WTC11 (cell line): ENCODE measurements at regions not wholly inside any gene's neighbourhood (a gene's known extent, or its start where the extent isn't known, plus 50 kb on each side); places are given as distances from the start of the nearest gene placed in this dataset.

Experiments
- ATAC-seq: fragments of 200-7000 bp; cut with Tn5 transposase; 2 replicates; pipeline ENCODE4 v1.10.0; 2021; ENCODE audit warnings: mild to moderate bottlenecking, moderate library complexity
- CTCF ChIA-PET: fragments of 300-600 bp; sonication (Branson Sonifier 250); formaldehyde crosslinking; loops from one replicate; lab custom pipeline; 2021; ENCODE audit warnings: antibody characterized with exemption; lab: Charles Lee
- POLR2A ChIA-PET: fragments of 350-600 bp; sonication (Branson Sonifier 250); formaldehyde crosslinking; loops from one replicate; lab custom pipeline; 2021; ENCODE audit warnings: antibody characterized with exemption; lab: Charles Lee
- DNase-seq: peaks from one replicate; pipeline ENCODE4 v3.0.0; 2021; ENCODE audit warnings: low spot score
- H3K27ac Mint-ChIP-seq: 2 replicates; pipeline ENCODE4 v1.8.0; 2021; ENCODE audit warnings: mixed read lengths
- H3K27me3 Mint-ChIP-seq: 2 replicates; pipeline ENCODE4 v1.8.0; 2021; ENCODE audit warnings: low read depth, mild to moderate bottlenecking, moderate library complexity, mixed read lengths
- H3K36me3 Mint-ChIP-seq: 2 replicates; pipeline ENCODE4 v1.8.0; 2021; ENCODE audit warnings: mixed read lengths
- H3K4me1 Mint-ChIP-seq: 2 replicates; pipeline ENCODE4 v1.8.0; 2022; ENCODE audit warnings: mixed read lengths
- H3K4me3 Mint-ChIP-seq: 2 replicates; pipeline ENCODE4 v1.8.0; 2021; ENCODE audit warnings: mild to moderate bottlenecking, moderate library complexity, mixed read lengths
- H3K9me3 Mint-ChIP-seq: 2 replicates; pipeline ENCODE4 v1.8.0; 2021; ENCODE audit warnings: mixed read lengths
- ATF6 ChIP-seq: sonication (generic); formaldehyde crosslinking; IDR thresholded peaks from 2 replicates; pipeline ENCODE4 v1.8.1; 2023; ENCODE audit warnings: mild to moderate bottlenecking, missing genetic modification reagents
- CTCF ChIP-seq: fragments of 200-600 bp; IDR thresholded peaks from 2 replicates; pipeline ENCODE4 v1.8.0; 2022; ENCODE audit warnings: antibody characterized with exemption
- E2F5 ChIP-seq: sonication (generic); formaldehyde crosslinking; IDR thresholded peaks from 2 replicates; pipeline ENCODE4 v1.8.1; 2022; ENCODE audit warnings: mild to moderate bottlenecking, moderate library complexity, missing genetic modification reagents
- ELF4 ChIP-seq: sonication (generic); formaldehyde crosslinking; IDR thresholded peaks from 2 replicates; pipeline ENCODE4 v1.8.1; 2022; ENCODE audit warnings: low read depth, mild to moderate bottlenecking, moderate library complexity, missing genetic modification reagents
- ESRRA ChIP-seq: sonication (generic); formaldehyde crosslinking; IDR thresholded peaks from 2 replicates; pipeline ENCODE4 v1.8.1; 2022; ENCODE audit warnings: mild to moderate bottlenecking, missing genetic modification reagents, borderline replicate concordance
- FOXP4 ChIP-seq: sonication (generic); formaldehyde crosslinking; IDR thresholded peaks from 2 replicates; pipeline ENCODE4 v1.8.0; 2022; ENCODE audit warnings: mild to moderate bottlenecking, missing genetic modification reagents
- HMGXB4 ChIP-seq: sonication (generic); formaldehyde crosslinking; IDR thresholded peaks from 2 replicates; pipeline ENCODE4 v1.8.1; 2023; ENCODE audit warnings: mild to moderate bottlenecking, moderate library complexity, missing genetic modification reagents
- JUN ChIP-seq: sonication (generic); formaldehyde crosslinking; IDR thresholded peaks from 2 replicates; pipeline ENCODE4 v1.8.0; 2023; ENCODE audit warnings: mild to moderate bottlenecking, missing genetic modification reagents
- MXD4 ChIP-seq: fragments of 250-450 bp; sonication (Bioruptor Pico); IDR thresholded peaks from 2 replicates; pipeline ENCODE4 v1.8.0; 2021; ENCODE audit warnings: mild to moderate bottlenecking, moderate library complexity, borderline replicate concordance
- NFYB ChIP-seq: sonication (generic); formaldehyde crosslinking; conservative IDR thresholded peaks from 2 replicates; pipeline ENCODE4 v1.8.0; 2022; ENCODE audit warnings: low read depth, missing genetic modification reagents
- OVOL2 ChIP-seq: fragments of 250-450 bp; sonication (Bioruptor Pico); IDR thresholded peaks from 2 replicates; pipeline ENCODE4 v1.9.0; 2021; ENCODE audit warnings: mild to moderate bottlenecking, borderline replicate concordance
- PRRX2 ChIP-seq: fragments of 250-450 bp; sonication (Bioruptor Pico); IDR thresholded peaks from 2 replicates; pipeline ENCODE4 v1.8.0; 2021; ENCODE audit warnings: mild to moderate bottlenecking
- TEAD1 ChIP-seq: sonication (generic); formaldehyde crosslinking; IDR thresholded peaks from 2 replicates; pipeline ENCODE4 v1.8.0; 2022; ENCODE audit warnings: mild to moderate bottlenecking, missing genetic modification reagents
- ZBTB21 ChIP-seq: sonication (generic); formaldehyde crosslinking; IDR thresholded peaks from 2 replicates; pipeline ENCODE4 v1.8.1; 2023; ENCODE audit warnings: mild to moderate bottlenecking, missing genetic modification reagents, borderline replicate concordance
- ZNF281 ChIP-seq: sonication (generic); formaldehyde crosslinking; IDR thresholded peaks from 2 replicates; pipeline ENCODE4 v1.8.0; 2023; ENCODE audit warnings: mild to moderate bottlenecking, missing genetic modification reagents
- TF ChIP-seq, protein P1 (sequence below): fragments of 250-450 bp; sonication (Bioruptor Pico); IDR thresholded peaks from 2 replicates; pipeline ENCODE4 v1.9.0; 2021; ENCODE audit warnings: mild to moderate bottlenecking
- TF ChIP-seq, protein P2 (sequence below): fragments of 250-450 bp; sonication (Bioruptor Pico); IDR thresholded peaks from 2 replicates; pipeline ENCODE4 v1.8.0; 2021; ENCODE audit warnings: mild to moderate bottlenecking
- TF ChIP-seq, protein P3 (sequence below): sonication (generic); formaldehyde crosslinking; IDR thresholded peaks from 2 replicates; pipeline ENCODE4 v1.8.0; 2022; ENCODE audit warnings: mild to moderate bottlenecking, missing genetic modification reagents

DNA sequence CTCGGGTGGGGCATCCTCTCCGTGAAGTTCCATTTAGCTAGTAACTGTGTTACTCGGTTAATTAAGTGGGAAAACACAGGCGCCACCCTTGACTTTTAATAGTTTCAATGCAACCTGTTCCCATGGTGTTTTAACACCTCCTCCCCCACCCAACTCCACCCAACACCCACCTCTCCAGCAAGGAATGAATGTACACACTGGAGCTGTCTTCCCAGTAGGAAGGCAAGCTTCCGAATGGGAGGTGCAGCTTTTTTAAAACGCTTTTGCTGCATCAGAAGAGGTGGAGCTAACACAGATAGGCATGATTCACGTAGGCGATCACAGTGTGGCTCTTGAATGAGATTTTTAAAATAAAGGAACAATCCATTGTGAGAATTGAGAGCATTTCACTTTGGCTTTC lies 73.8 kb upstream of the AGAP1 start:
- Mint-ChIP-seq H3K27me3 (no peaks in the 10 kb centered on the region), H3K9me3 (peaks cover 12% of the 10 kb centered on the region), H3K27ac (no peak overlapping the region), H3K4me3 (no peak overlapping the region), H3K4me1 (peaks cover 7% of the 10 kb centered on the region), H3K36me3 (peaks cover 8% of the 10 kb centered on the region)
- ChIA-PET POLR2A (no interaction called here), CTCF (interaction anchor here (0.6 to 0.8 kb wide), 2 partner anchors 78 to 326 kb away, joined by 3 to 4 read pairs; no protein-coding TSS in a partner anchor)
- no peak for ATAC-seq
- DNase-seq = no peak
- TF ChIP-seq ELF4 (CRISPR knock-in tag) = no peak
- TF ChIP-seq NFYB (CRISPR knock-in tag) = no peak
- no peak for TF ChIP-seq PRRX2

- ATAC-seq (no peak), DNase-seq (no peak)
- ChIA-PET CTCF (no interaction called here), POLR2A (interaction anchor here (0.7 to 0.8 kb wide), 2 partner anchors 12 to 73 kb away, joined by 4 to 6 read pairs; no protein-coding TSS in a partner anchor)
- peaks cover 8% of the 10 kb centered on the region for H3K36me3 Mint-ChIP-seq
- H3K4me3 Mint-ChIP-seq = no peak overlapping the region
- peaks cover 12% of the 10 kb centered on the region for H3K9me3 Mint-ChIP-seq
- no peak overlapping the region for H3K27ac Mint-ChIP-seq
- H3K4me1 Mint-ChIP-seq = peaks cover 7% of the 10 kb centered on the region
- no peaks in the 10 kb centered on the region for H3K27me3 Mint-ChIP-seq
- TF ChIP-seq MXD4 (CRISPR knock-in tag) (no peak), ZBTB21 (no peak), ZNF281 (CRISPR knock-in tag) (no peak), FOXP4 (no peak), JUN (CRISPR knock-in tag) (no peak), E2F5 (CRISPR knock-in tag) (no peak), OVOL2 (CRISPR knock-in tag) (no peak), CTCF (no peak), HMGXB4 (no peak), ESRRA (no peak), TEAD1 (CRISPR knock-in tag) (no peak), ATF6 (no peak)
- TF ChIP-seq, protein P1, sequence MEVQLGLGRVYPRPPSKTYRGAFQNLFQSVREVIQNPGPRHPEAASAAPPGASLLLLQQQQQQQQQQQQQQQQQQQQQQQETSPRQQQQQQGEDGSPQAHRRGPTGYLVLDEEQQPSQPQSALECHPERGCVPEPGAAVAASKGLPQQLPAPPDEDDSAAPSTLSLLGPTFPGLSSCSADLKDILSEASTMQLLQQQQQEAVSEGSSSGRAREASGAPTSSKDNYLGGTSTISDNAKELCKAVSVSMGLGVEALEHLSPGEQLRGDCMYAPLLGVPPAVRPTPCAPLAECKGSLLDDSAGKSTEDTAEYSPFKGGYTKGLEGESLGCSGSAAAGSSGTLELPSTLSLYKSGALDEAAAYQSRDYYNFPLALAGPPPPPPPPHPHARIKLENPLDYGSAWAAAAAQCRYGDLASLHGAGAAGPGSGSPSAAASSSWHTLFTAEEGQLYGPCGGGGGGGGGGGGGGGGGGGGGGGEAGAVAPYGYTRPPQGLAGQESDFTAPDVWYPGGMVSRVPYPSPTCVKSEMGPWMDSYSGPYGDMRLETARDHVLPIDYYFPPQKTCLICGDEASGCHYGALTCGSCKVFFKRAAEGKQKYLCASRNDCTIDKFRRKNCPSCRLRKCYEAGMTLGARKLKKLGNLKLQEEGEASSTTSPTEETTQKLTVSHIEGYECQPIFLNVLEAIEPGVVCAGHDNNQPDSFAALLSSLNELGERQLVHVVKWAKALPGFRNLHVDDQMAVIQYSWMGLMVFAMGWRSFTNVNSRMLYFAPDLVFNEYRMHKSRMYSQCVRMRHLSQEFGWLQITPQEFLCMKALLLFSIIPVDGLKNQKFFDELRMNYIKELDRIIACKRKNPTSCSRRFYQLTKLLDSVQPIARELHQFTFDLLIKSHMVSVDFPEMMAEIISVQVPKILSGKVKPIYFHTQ (CRISPR knock-in tag) = no peak
- TF ChIP-seq, protein P2, sequence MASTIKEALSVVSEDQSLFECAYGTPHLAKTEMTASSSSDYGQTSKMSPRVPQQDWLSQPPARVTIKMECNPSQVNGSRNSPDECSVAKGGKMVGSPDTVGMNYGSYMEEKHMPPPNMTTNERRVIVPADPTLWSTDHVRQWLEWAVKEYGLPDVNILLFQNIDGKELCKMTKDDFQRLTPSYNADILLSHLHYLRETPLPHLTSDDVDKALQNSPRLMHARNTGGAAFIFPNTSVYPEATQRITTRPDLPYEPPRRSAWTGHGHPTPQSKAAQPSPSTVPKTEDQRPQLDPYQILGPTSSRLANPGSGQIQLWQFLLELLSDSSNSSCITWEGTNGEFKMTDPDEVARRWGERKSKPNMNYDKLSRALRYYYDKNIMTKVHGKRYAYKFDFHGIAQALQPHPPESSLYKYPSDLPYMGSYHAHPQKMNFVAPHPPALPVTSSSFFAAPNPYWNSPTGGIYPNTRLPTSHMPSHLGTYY (CRISPR knock-in tag) = no peak
- TF ChIP-seq, protein P3, sequence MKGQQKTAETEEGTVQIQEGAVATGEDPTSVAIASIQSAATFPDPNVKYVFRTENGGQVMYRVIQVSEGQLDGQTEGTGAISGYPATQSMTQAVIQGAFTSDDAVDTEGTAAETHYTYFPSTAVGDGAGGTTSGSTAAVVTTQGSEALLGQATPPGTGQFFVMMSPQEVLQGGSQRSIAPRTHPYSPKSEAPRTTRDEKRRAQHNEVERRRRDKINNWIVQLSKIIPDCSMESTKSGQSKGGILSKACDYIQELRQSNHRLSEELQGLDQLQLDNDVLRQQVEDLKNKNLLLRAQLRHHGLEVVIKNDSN (CRISPR knock-in tag) = no peak
Measured at GRCh38 chr2:235421618-235422017, 72.2 kb upstream of the AGAP1 start.
